Stomach (tissue), 4 donors: ENCODE measurements at regions not wholly inside any gene's neighbourhood (a gene's known extent, or its start where the extent isn't known, plus 50 kb on each side); places are given as distances from the start of the nearest gene placed in this dataset.

Source experiments
- POLR2A ChIP-seq, 4 donors: fragments of 450-650 bp; IDR thresholded peaks; one replicate each; pipeline ENCODE4 v1.6.1; 2016; ENCODE audit warnings: antibody characterized with exemption in 4 of 4, control low read depth in 2 of 4, mild to moderate bottlenecking in 1 of 4, moderate library complexity in 1 of 4
- TF ChIP-seq, protein P1 (sequence below), 7 experiments: fragments of 450-650 bp in 4 of 7; fragments of 200-600 bp in 3 of 7; sonication (generic) in 3 of 7; IDR thresholded peaks; one replicate each; pipeline ENCODE4 v1.5.1; 2016 to 2019; ENCODE audit warnings: antibody characterized with exemption in 7 of 7, control low read depth in 2 of 7, mild to moderate bottlenecking in 1 of 7

- TF ChIP-seq POLR2A (IDR thresholded peaks at IDR 0.05) = no peak
- TF ChIP-seq, protein P1, sequence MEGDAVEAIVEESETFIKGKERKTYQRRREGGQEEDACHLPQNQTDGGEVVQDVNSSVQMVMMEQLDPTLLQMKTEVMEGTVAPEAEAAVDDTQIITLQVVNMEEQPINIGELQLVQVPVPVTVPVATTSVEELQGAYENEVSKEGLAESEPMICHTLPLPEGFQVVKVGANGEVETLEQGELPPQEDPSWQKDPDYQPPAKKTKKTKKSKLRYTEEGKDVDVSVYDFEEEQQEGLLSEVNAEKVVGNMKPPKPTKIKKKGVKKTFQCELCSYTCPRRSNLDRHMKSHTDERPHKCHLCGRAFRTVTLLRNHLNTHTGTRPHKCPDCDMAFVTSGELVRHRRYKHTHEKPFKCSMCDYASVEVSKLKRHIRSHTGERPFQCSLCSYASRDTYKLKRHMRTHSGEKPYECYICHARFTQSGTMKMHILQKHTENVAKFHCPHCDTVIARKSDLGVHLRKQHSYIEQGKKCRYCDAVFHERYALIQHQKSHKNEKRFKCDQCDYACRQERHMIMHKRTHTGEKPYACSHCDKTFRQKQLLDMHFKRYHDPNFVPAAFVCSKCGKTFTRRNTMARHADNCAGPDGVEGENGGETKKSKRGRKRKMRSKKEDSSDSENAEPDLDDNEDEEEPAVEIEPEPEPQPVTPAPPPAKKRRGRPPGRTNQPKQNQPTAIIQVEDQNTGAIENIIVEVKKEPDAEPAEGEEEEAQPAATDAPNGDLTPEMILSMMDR (IDR thresholded peaks at IDR 0.05) = no peak
Observed at GRCh38 chr3:107933450-107933849, 157.4 kb downstream of the CD47 start.
